CD4-positive, alpha-beta T cell (primary cell): ENCODE measurements at regions not wholly inside any gene's neighbourhood (a gene's known extent, or its start where the extent isn't known, plus 50 kb on each side); places are given as distances from the start of the nearest gene placed in this dataset.

Source experiments
- ATAC-seq: fragments of 200-7000 bp; cut with Tn5 transposase; one replicate; pipeline ENCODE4 v1.10.0; 2022; ENCODE audit warnings: mild to moderate bottlenecking; ENCODE audit not compliant: poor library complexity
- CTCF ChIA-PET: fragments of 350-600 bp; sonication (Branson Sonifier 250); formaldehyde crosslinking; loops from one replicate; lab custom pipeline; 2021; ENCODE audit warnings: antibody characterized with exemption, inconsistent platforms; lab: Charles Lee
- POLR2A ChIA-PET: fragments of 350-600 bp; sonication (Branson Sonifier 250); formaldehyde crosslinking; loops from one replicate; lab custom pipeline; 2021; ENCODE audit warnings: antibody characterized with exemption, inconsistent platforms; lab: Charles Lee
- DNase-seq, 14 experiments: peaks; one replicate each; pipeline ENCODE4 v3.0.0-alpha.2; 2013 to 2020; ENCODE audit warnings: mixed read lengths in 2 of 14
- H3K27ac ChIP-seq, 2 donors: one replicate each; pipeline versions ENCODE4 v1.5.1 to v1.7.0; 2013; ENCODE audit warnings: low read length in 2 of 2, low read depth in 1 of 2, mild to moderate bottlenecking in 1 of 2
- H3K27me3 ChIP-seq, 2 experiments: 1 replicate in 1 of 2; 2 replicates in 1 of 2; pipeline versions ENCODE4 v1.6.1 to v1.7.0; 2013; ENCODE audit warnings: low read length in 2 of 2, control low read depth in 1 of 2, mild to moderate bottlenecking in 1 of 2, moderate library complexity in 1 of 2; ENCODE audit not compliant: insufficient read depth in 2 of 2, control insufficient read depth in 1 of 2
- H3K36me3 ChIP-seq: one replicate; pipeline ENCODE4 v1.6.1; 2013; ENCODE audit warnings: low read length, control low read depth; ENCODE audit not compliant: insufficient read depth
- H3K4me1 ChIP-seq: one replicate; pipeline ENCODE4 v1.6.1; 2013; ENCODE audit warnings: low read length, control low read depth; ENCODE audit not compliant: insufficient read depth
- H3K4me3 ChIP-seq: one replicate; pipeline ENCODE4 v1.5.1; 2013; ENCODE audit warnings: mild to moderate bottlenecking, low read length, moderate library complexity
- H3K9me3 ChIP-seq, 2 experiments: 1 replicate in 1 of 2; 2 replicates in 1 of 2; pipeline versions ENCODE4 v1.6.1 to v1.7.0; 2013; ENCODE audit warnings: low read length in 2 of 2, mild to moderate bottlenecking in 2 of 2, control low read depth in 1 of 2, moderate library complexity in 1 of 2; ENCODE audit not compliant: control insufficient read depth in 1 of 2, insufficient read depth in 1 of 2
- H3K27ac Mint-ChIP-seq: one replicate; pipeline ENCODE4 v1.8.0; 2020; ENCODE audit warnings: mixed read lengths
- H3K27me3 Mint-ChIP-seq: one replicate; pipeline ENCODE4 v1.8.0; 2021; ENCODE audit warnings: mixed read lengths
- H3K36me3 Mint-ChIP-seq: one replicate; pipeline ENCODE4 v1.8.0; 2021; ENCODE audit warnings: low read depth, mixed read lengths
- H3K4me1 Mint-ChIP-seq: one replicate; pipeline ENCODE4 v1.8.0; 2021; ENCODE audit warnings: low read depth, mixed read lengths
- H3K4me3 Mint-ChIP-seq: one replicate; pipeline ENCODE4 v1.8.0; 2020; ENCODE audit warnings: mild to moderate bottlenecking, mixed read lengths
- H3K9me3 Mint-ChIP-seq: one replicate; pipeline ENCODE4 v1.8.0; 2020; ENCODE audit warnings: mixed read lengths
- intact Hi-C, 2 experiments: fragments of 100-400 bp; cut with DNase I in 1 of 2; cut with micrococcal nuclease in 1 of 2; formaldehyde crosslinking; loops; one replicate each; pipeline versions ENCODE4 v1.15.1 to v1.9.0; 2023 to 2025; cut with DNase I, micrococcal nuclease
- TF ChIP-seq, protein P1 (sequence below): fragments of 200-600 bp; IDR thresholded peaks from one replicate; pipeline ENCODE4 v1.8.0; 2022; ENCODE audit warnings: antibody characterized with exemption, mild to moderate bottlenecking

DNA sequence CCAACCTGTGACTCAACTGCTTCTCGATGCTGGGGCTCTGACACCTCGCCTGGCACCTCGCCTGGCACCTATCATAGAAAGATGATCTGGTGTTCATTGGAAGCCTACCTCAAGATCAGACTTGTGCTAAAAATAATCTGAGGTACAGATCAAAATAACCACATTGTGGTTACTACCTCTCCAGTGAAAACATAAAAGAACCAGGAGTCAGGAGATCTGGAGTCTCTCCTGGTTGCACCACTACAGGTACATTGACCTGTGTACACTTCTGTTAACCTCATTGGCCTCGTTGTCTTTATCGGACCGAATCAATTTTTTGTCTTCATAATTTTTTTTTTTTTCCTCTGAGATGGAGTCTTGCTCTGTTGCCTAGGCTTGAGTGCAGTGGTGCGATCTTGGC is 695.9 kb downstream of the HDGFL1 start:
- TF ChIP-seq, protein P1, sequence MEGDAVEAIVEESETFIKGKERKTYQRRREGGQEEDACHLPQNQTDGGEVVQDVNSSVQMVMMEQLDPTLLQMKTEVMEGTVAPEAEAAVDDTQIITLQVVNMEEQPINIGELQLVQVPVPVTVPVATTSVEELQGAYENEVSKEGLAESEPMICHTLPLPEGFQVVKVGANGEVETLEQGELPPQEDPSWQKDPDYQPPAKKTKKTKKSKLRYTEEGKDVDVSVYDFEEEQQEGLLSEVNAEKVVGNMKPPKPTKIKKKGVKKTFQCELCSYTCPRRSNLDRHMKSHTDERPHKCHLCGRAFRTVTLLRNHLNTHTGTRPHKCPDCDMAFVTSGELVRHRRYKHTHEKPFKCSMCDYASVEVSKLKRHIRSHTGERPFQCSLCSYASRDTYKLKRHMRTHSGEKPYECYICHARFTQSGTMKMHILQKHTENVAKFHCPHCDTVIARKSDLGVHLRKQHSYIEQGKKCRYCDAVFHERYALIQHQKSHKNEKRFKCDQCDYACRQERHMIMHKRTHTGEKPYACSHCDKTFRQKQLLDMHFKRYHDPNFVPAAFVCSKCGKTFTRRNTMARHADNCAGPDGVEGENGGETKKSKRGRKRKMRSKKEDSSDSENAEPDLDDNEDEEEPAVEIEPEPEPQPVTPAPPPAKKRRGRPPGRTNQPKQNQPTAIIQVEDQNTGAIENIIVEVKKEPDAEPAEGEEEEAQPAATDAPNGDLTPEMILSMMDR: no peak
- Histone ChIP-seq H3K27ac (no peak overlapping the region), H3K4me3 (no peak overlapping the region), H3K27me3 (no peaks in the 10 kb centered on the region), H3K9me3 (peaks cover 0 to 4% of the 10 kb centered on the region in 2 experiments), H3K36me3 (no peaks in the 10 kb centered on the region), H3K4me1 (no peaks in the 10 kb centered on the region)
- intact Hi-C loops: no loop called here
- no peaks in the 10 kb centered on the region for H3K4me1 Mint-ChIP-seq
- ATAC-seq (no peak), DNase-seq (no peak)
- CTCF ChIA-PET: no interaction called here
- no peaks in the 10 kb centered on the region for H3K36me3 Mint-ChIP-seq
- POLR2A ChIA-PET: no interaction called here
- no peak overlapping the region for H3K4me3 Mint-ChIP-seq
- H3K27me3 Mint-ChIP-seq: no peaks in the 10 kb centered on the region
- peaks cover 7% of the 10 kb centered on the region for H3K9me3 Mint-ChIP-seq
- no peak overlapping the region for H3K27ac Mint-ChIP-seq

DNA sequence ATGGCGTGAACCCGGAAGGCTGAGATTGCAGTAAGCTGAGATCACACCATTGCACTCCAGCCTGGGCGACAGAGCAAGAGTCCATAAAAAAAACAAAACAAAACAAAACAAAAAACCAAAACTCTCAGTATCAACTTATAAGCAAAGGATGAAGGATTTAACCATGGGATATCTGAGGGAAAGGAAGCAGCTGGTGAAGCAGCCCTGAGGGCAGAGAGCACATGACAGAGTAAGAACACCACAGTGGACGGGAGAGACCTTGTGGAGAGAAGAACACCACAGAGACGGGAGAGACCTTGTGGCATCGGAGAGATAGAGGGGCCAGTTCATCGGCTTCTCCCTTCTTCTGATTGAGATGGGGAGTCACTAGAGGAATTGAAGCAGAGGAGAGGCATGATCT is 697.2 kb downstream of the HDGFL1 start:
- ChIA-PET POLR2A (no interaction called here), CTCF (no interaction called here)
- Histone ChIP-seq H3K4me1 (no peaks in the 10 kb centered on the region), H3K27me3 (no peaks in the 10 kb centered on the region), H3K9me3 (peaks cover 0 to 4% of the 10 kb centered on the region in 2 experiments), H3K36me3 (no peaks in the 10 kb centered on the region), H3K4me3 (no peak overlapping the region), H3K27ac (no peak overlapping the region)
- H3K27ac Mint-ChIP-seq: no peak overlapping the region
- TF ChIP-seq, protein P1: no peak
- intact Hi-C loops: no loop called here
- no peaks in the 10 kb centered on the region for H3K36me3 Mint-ChIP-seq
- no peaks in the 10 kb centered on the region for H3K27me3 Mint-ChIP-seq
- H3K4me3 Mint-ChIP-seq: no peak overlapping the region
- DNase-seq (no peak), ATAC-seq (no peak)
- peaks cover 3% of the 10 kb centered on the region for H3K9me3 Mint-ChIP-seq
- no peaks in the 10 kb centered on the region for H3K4me1 Mint-ChIP-seq

DNA sequence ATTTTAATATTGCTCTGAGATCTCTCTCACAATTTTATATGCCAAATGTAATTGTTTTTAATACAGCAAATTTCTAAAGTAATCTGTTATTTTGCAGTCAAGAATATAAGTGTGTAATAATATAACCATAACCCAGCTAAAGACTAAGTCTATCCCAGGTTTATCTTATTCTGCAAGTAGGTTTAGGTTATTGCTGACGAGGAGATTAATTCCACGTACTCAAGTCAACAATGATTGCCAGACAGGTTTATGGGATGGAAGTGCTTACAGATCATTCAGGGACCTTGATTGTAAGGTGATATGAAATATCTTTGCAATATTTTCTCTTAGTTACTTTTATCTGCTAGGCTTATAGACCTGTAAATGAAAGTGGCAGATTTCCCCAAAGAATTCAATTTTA is 698.3 kb downstream of the HDGFL1 start:
- Histone ChIP-seq H3K4me1 (no peaks in the 10 kb centered on the region), H3K36me3 (no peaks in the 10 kb centered on the region), H3K27ac (no peak overlapping the region), H3K9me3 (peaks cover 0 to 4% of the 10 kb centered on the region in 2 experiments), H3K27me3 (no peaks in the 10 kb centered on the region), H3K4me3 (no peak overlapping the region)
- Mint-ChIP-seq H3K4me3 (no peak overlapping the region), H3K27ac (no peak overlapping the region), H3K4me1 (no peaks in the 10 kb centered on the region), H3K36me3 (no peaks in the 10 kb centered on the region), H3K27me3 (no peaks in the 10 kb centered on the region), H3K9me3 (peaks cover 3% of the 10 kb centered on the region)
- ChIA-PET CTCF (no interaction called here), POLR2A (no interaction called here)
- ATAC-seq: no peak
- intact Hi-C loops: no loop called here
- TF ChIP-seq, protein P1: no peak
- DNase-seq: no peak
